ENCODE measurements at regions not wholly inside any gene's neighbourhood (a gene's known extent, or its start where the extent isn't known, plus 50 kb on each side); places are given as distances from the start of the nearest gene placed in this dataset.

- no peak overlapping the region for H2AFZ ChIP-seq (ENCODE audit: control insufficient read depth, low read length)
- H3K9ac ChIP-seq (ENCODE audit: control insufficient read depth, extremely low read depth, insufficient read depth, low read length): no peak overlapping the region
- no peak overlapping the region for H3K27ac ChIP-seq (ENCODE audit: control insufficient read depth, insufficient read depth, low read length)
- no peaks in the 10 kb centered on the region for H3K27me3 ChIP-seq (ENCODE audit: control insufficient read depth, extremely low read depth, insufficient read depth, low read length)
- H3K4me2 ChIP-seq (ENCODE audit: control insufficient read depth, extremely low read depth, insufficient read depth, low read depth, low read length): no peak overlapping the region
- H4K20me1 ChIP-seq (ENCODE audit: control insufficient read depth, extremely low read depth, insufficient read depth, low read length): no peaks in the 10 kb centered on the region
- no peaks in the 10 kb centered on the region for H3K9me3 ChIP-seq (ENCODE audit: control insufficient read depth, low read depth, low read length)
- no peak for DNase-seq (ENCODE audit: low read depth, low spot score)
- dilution Hi-C loops (cut with MboI; ENCODE audit: extremely low pct_ligation_motif_present, low sequenced_read_pairs): no loop called here
- TF ChIP-seq EZH2 (IDR thresholded peaks at IDR 0.05; ENCODE audit: low read length): no peak
- no peak for TF ChIP-seq CTCF (optimal IDR thresholded peaks at IDR 0.05 in 1 of 3, IDR thresholded peaks at IDR 0.05 in 1 of 3, conservative IDR thresholded peaks at IDR 0.05 in 1 of 3; ENCODE audit: extremely low read depth in 1 of 3, insufficient read depth in 2 of 3, low read length in 3 of 3)
- H3K4me3 ChIP-seq (ENCODE audit: control insufficient read depth in 2 of 3, extremely low read depth in 1 of 3, insufficient read depth in 2 of 3, low read depth in 1 of 3, low read length in 3 of 3): no peak overlapping the region
- no peaks in the 10 kb centered on the region for H3K9me1 ChIP-seq (ENCODE audit: control insufficient read depth, extremely low read depth, insufficient read depth, low read length)
- FAIRE-seq: no peak
- no peaks in the 10 kb centered on the region for H3K79me2 ChIP-seq (ENCODE audit: control insufficient read depth, insufficient read depth, low read length)
- H3K36me3 ChIP-seq (ENCODE audit: control insufficient read depth in 2 of 2, extremely low read depth in 1 of 2, insufficient read depth in 2 of 2, low read length in 2 of 2): no peaks in the 10 kb centered on the region
- no peaks in the 10 kb centered on the region for H3K4me1 ChIP-seq (ENCODE audit: control insufficient read depth, extremely low read depth, insufficient read depth, low read length)
Observed at GRCh38 chr4:186857793-186858192, 134.1 kb upstream of the FAT1 start.

GRCh38 chr4:186858355-186858754 is 134.7 kb upstream of the FAT1 start:
- dilution Hi-C loops (cut with MboI; ENCODE audit: extremely low pct_ligation_motif_present, low sequenced_read_pairs): no loop called here
- Histone ChIP-seq H4K20me1 (ENCODE audit: control insufficient read depth, extremely low read depth, insufficient read depth, low read length) (no peaks in the 10 kb centered on the region), H2AFZ (ENCODE audit: control insufficient read depth, low read length) (no peak overlapping the region), H3K9me3 (ENCODE audit: control insufficient read depth, low read depth, low read length) (no peaks in the 10 kb centered on the region), H3K4me1 (ENCODE audit: control insufficient read depth, extremely low read depth, insufficient read depth, low read length) (no peaks in the 10 kb centered on the region), H3K9me1 (ENCODE audit: control insufficient read depth, extremely low read depth, insufficient read depth, low read length) (no peaks in the 10 kb centered on the region), H3K4me3 (ENCODE audit: control insufficient read depth in 2 of 3, extremely low read depth in 1 of 3, insufficient read depth in 2 of 3, low read depth in 1 of 3, low read length in 3 of 3) (no peak overlapping the region), H3K4me2 (ENCODE audit: control insufficient read depth, extremely low read depth, insufficient read depth, low read depth, low read length) (no peak overlapping the region), H3K27ac (ENCODE audit: control insufficient read depth, insufficient read depth, low read length) (no peak overlapping the region), H3K36me3 (ENCODE audit: control insufficient read depth in 2 of 2, extremely low read depth in 1 of 2, insufficient read depth in 2 of 2, low read length in 2 of 2) (no peaks in the 10 kb centered on the region), H3K9ac (ENCODE audit: control insufficient read depth, extremely low read depth, insufficient read depth, low read length) (no peak overlapping the region), H3K27me3 (ENCODE audit: control insufficient read depth, extremely low read depth, insufficient read depth, low read length) (no peaks in the 10 kb centered on the region), H3K79me2 (ENCODE audit: control insufficient read depth, insufficient read depth, low read length) (no peaks in the 10 kb centered on the region)
- DNase-seq (ENCODE audit: low read depth, low spot score) (no peak), FAIRE-seq (no peak)
- TF ChIP-seq CTCF (optimal IDR thresholded peaks at IDR 0.05 in 1 of 3, IDR thresholded peaks at IDR 0.05 in 1 of 3, conservative IDR thresholded peaks at IDR 0.05 in 1 of 3; ENCODE audit: extremely low read depth in 1 of 3, insufficient read depth in 2 of 3, low read length in 3 of 3): no peak
- no peak for TF ChIP-seq EZH2 (IDR thresholded peaks at IDR 0.05; ENCODE audit: low read length)
